ENCODE measurements at regions not wholly inside any gene's neighbourhood (a gene's known extent, or its start where the extent isn't known, plus 50 kb on each side); places are given as distances from the start of the nearest gene placed in this dataset.

- TF ChIP-seq CTCF (conservative IDR thresholded peaks at IDR 0.05; ENCODE audit: low read depth, low read length), result no peak
- no peak for TF ChIP-seq EZH2 (IDR thresholded peaks at IDR 0.05; ENCODE audit: borderline replicate concordance, low read depth, low read length, poor library complexity, severe bottlenecking)
These were observed 304.0 kb downstream of the LNPK start for GRCh38 chr2:175698061-175698460.

All from A673 (cell line).